ENCODE measurements at regions not wholly inside any gene's neighbourhood (a gene's known extent, or its start where the extent isn't known, plus 50 kb on each side); places are given as distances from the start of the nearest gene placed in this dataset.

DNA sequence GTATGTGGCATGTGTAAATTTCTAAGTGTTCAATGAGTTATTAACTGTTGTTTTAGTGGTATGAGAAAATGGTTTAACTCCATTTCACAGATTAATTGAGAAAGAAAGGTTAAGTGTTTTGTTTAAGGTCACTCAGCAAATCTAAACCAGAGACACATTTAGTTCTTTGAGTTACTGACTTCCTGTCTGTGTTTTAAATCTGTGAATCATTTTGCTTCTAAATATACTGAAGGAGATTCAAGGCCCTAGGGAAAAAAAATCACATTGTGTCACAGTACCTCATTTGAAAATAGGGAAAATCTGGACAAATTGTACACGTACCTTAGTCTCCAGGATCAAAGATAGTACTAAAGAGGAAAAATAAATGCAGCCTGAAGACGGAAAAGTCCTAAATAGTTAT, 368.2 kb downstream of the TMEM161B start:
- TF ChIP-seq, protein P1, sequence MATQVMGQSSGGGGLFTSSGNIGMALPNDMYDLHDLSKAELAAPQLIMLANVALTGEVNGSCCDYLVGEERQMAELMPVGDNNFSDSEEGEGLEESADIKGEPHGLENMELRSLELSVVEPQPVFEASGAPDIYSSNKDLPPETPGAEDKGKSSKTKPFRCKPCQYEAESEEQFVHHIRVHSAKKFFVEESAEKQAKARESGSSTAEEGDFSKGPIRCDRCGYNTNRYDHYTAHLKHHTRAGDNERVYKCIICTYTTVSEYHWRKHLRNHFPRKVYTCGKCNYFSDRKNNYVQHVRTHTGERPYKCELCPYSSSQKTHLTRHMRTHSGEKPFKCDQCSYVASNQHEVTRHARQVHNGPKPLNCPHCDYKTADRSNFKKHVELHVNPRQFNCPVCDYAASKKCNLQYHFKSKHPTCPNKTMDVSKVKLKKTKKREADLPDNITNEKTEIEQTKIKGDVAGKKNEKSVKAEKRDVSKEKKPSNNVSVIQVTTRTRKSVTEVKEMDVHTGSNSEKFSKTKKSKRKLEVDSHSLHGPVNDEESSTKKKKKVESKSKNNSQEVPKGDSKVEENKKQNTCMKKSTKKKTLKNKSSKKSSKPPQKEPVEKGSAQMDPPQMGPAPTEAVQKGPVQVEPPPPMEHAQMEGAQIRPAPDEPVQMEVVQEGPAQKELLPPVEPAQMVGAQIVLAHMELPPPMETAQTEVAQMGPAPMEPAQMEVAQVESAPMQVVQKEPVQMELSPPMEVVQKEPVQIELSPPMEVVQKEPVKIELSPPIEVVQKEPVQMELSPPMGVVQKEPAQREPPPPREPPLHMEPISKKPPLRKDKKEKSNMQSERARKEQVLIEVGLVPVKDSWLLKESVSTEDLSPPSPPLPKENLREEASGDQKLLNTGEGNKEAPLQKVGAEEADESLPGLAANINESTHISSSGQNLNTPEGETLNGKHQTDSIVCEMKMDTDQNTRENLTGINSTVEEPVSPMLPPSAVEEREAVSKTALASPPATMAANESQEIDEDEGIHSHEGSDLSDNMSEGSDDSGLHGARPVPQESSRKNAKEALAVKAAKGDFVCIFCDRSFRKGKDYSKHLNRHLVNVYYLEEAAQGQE (IDR thresholded peaks at IDR 0.05; ENCODE audit: borderline replicate concordance): no peak
- no peak for TF ChIP-seq TAF1 (IDR thresholded peaks at IDR 0.05; ENCODE audit: low read depth)
- TF ChIP-seq EP300 (conservative IDR thresholded peaks at IDR 0.05; ENCODE audit: poor library complexity, severe bottlenecking): no peak
- TF ChIP-seq, protein P2, sequence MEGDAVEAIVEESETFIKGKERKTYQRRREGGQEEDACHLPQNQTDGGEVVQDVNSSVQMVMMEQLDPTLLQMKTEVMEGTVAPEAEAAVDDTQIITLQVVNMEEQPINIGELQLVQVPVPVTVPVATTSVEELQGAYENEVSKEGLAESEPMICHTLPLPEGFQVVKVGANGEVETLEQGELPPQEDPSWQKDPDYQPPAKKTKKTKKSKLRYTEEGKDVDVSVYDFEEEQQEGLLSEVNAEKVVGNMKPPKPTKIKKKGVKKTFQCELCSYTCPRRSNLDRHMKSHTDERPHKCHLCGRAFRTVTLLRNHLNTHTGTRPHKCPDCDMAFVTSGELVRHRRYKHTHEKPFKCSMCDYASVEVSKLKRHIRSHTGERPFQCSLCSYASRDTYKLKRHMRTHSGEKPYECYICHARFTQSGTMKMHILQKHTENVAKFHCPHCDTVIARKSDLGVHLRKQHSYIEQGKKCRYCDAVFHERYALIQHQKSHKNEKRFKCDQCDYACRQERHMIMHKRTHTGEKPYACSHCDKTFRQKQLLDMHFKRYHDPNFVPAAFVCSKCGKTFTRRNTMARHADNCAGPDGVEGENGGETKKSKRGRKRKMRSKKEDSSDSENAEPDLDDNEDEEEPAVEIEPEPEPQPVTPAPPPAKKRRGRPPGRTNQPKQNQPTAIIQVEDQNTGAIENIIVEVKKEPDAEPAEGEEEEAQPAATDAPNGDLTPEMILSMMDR (IDR thresholded peaks at IDR 0.05; ENCODE audit: poor library complexity, severe bottlenecking): no peak
- no peak for TF ChIP-seq SMC3 (conservative IDR thresholded peaks at IDR 0.05; ENCODE audit: poor library complexity)

Data from neural cell (in vitro differentiated cells).